ENCODE measurements at regions not wholly inside any gene's neighbourhood (a gene's known extent, or its start where the extent isn't known, plus 50 kb on each side); places are given as distances from the start of the nearest gene placed in this dataset.
"Not testable (repeated sequence)": the region's sequence is repeated elsewhere in the genome, so short reads cannot be mapped to it uniquely, and the experiment has no call there.

GRCh38 chr12:58009405-58010195, 68.2 kb downstream of the ATP23 start:
- no peak for FAIRE-seq

- FAIRE-seq: no peak
These were observed 70.3 kb downstream of the ATP23 start for GRCh38 chr12:58011676-58012075.

GRCh38 chr12:58022379-58023020, 81.1 kb downstream of the ATP23 start:
- FAIRE-seq: not testable (repeated sequence)

GRCh38 chr12:58025431-58025830, 84.1 kb downstream of the ATP23 start:
- FAIRE-seq: no peak

GRCh38 chr12:58026426-58026825, 85.1 kb downstream of the ATP23 start:
- peak; percentile 71 for FAIRE-seq

GRCh38 chr12:58026897-58027891, 85.8 kb downstream of the ATP23 start:
- FAIRE-seq: no peak

GRCh38 chr12:58028294-58028693, 86.9 kb downstream of the ATP23 start:
- FAIRE-seq: no peak

GRCh38 chr12:58029260-58029659, 87.9 kb downstream of the ATP23 start:
- FAIRE-seq: no peak

- FAIRE-seq: no peak
These were observed 89.4 kb downstream of the ATP23 start for GRCh38 chr12:58030566-58031279.

- no peak for FAIRE-seq
These were observed 90.8 kb downstream of the ATP23 start for GRCh38 chr12:58032156-58032555.

GRCh38 chr12:58033831-58034230, 92.5 kb downstream of the ATP23 start:
- no peak for FAIRE-seq

- FAIRE-seq: no peak
These were observed 92.9 kb downstream of the ATP23 start for GRCh38 chr12:58034311-58034710.

GRCh38 chr12:58034712-58035111, 93.3 kb downstream of the ATP23 start:
- FAIRE-seq: no peak

- no peak for FAIRE-seq
These were observed 100.1 kb downstream of the ATP23 start for GRCh38 chr12:58041441-58041840.

GRCh38 chr12:58044966-58045365, 103.6 kb downstream of the ATP23 start:
- FAIRE-seq: no peak

GRCh38 chr12:58046271-58046670, 104.9 kb downstream of the ATP23 start:
- no peak for FAIRE-seq

- no peak for FAIRE-seq
These were observed 110.0 kb downstream of the ATP23 start for GRCh38 chr12:58051378-58051777.

- no peak for FAIRE-seq
These were observed 123.3 kb downstream of the ATP23 start for GRCh38 chr12:58064666-58065065.

- FAIRE-seq: no peak
These were observed 124.9 kb downstream of the ATP23 start for GRCh38 chr12:58066296-58066695.

GRCh38 chr12:58067610-58068387, 126.4 kb downstream of the ATP23 start:
- no peak for FAIRE-seq

- no peak for FAIRE-seq
These were observed 127.3 kb downstream of the ATP23 start for GRCh38 chr12:58068706-58069105.

Measured in endometrium (tissue), 2 donors.